HepG2 (cell line): ENCODE measurements at regions not wholly inside any gene's neighbourhood (a gene's known extent, or its start where the extent isn't known, plus 50 kb on each side); places are given as distances from the start of the nearest gene placed in this dataset.

Experiments used
- ARID5B ChIP-seq: IDR thresholded peaks from 2 replicates; pipeline ENCODE4 v1.4.0; 2020; ENCODE audit warnings: mild to moderate bottlenecking, missing genetic modification reagents
- CHCHD3 ChIP-seq: sonication (generic); formaldehyde crosslinking; IDR thresholded peaks from 2 replicates; pipeline ENCODE4 v1.8.0; 2022; ENCODE audit warnings: mild to moderate bottlenecking, missing genetic modification reagents, moderate library complexity
- HDAC2 ChIP-seq: sonication (generic); formaldehyde crosslinking; IDR thresholded peaks from 2 replicates; pipeline ENCODE4 v1.4.0; 2020; ENCODE audit warnings: missing genetic modification reagents
- HMG20B ChIP-seq: conservative IDR thresholded peaks from 2 replicates; pipeline ENCODE4 v1.6.1; 2016; ENCODE audit warnings: missing genetic modification reagents, missing compliant biosample characterization
- NCOA2 ChIP-seq: sonication (generic); formaldehyde crosslinking; IDR thresholded peaks from 2 replicates; pipeline ENCODE4 v1.8.0; 2022; ENCODE audit warnings: inconsistent platforms
- NFAT5 ChIP-seq: sonication (generic); formaldehyde crosslinking; IDR thresholded peaks from 2 replicates; pipeline ENCODE4 v1.4.0; 2020; ENCODE audit warnings: missing genetic modification reagents
- NR2F2 ChIP-seq: IDR thresholded peaks from 2 replicates; pipeline ENCODE4 v1.6.1; 2012; ENCODE audit warnings: low read depth, inconsistent platforms, borderline replicate concordance
- SOX13 ChIP-seq, 3 experiments: fragments of 450-650 bp in 1 of 3; sonication (generic) in 1 of 3; formaldehyde crosslinking in 1 of 3; IDR thresholded peaks in 2 of 3; conservative IDR thresholded peaks in 1 of 3; 2 replicates each; pipeline versions ENCODE4 v1.5.0 to v1.6.1; 2016 to 2020; ENCODE audit warnings: antibody characterized with exemption in 1 of 3, mild to moderate bottlenecking in 1 of 3, missing compliant biosample characterization in 1 of 3, missing genetic modification reagents in 1 of 3, moderate library complexity in 1 of 3
- TCF7 ChIP-seq: sonication (generic); IDR thresholded peaks from 2 replicates; pipeline ENCODE4 v1.6.1; 2016; ENCODE audit warnings: antibody characterized with exemption, low read depth
- ZMAT5 ChIP-seq: sonication (generic); formaldehyde crosslinking; IDR thresholded peaks from 2 replicates; pipeline ENCODE4 v1.5.0; 2020; ENCODE audit warnings: mild to moderate bottlenecking, low read depth, missing genetic modification reagents, borderline replicate concordance
- ZNF362 ChIP-seq: sonication (generic); formaldehyde crosslinking; IDR thresholded peaks from 2 replicates; pipeline ENCODE4 v1.4.0; 2020; ENCODE audit warnings: missing genetic modification reagents, mild to moderate bottlenecking, borderline replicate concordance
- ZNF691 ChIP-seq: sonication (generic); formaldehyde crosslinking; IDR thresholded peaks from 2 replicates; pipeline ENCODE4 v1.4.0; 2020; ENCODE audit warnings: missing genetic modification reagents, low read depth, mild to moderate bottlenecking, borderline replicate concordance
- ZNF761 ChIP-seq: sonication (generic); formaldehyde crosslinking; conservative IDR thresholded peaks from 2 replicates; pipeline ENCODE4 v1.4.0; 2020; ENCODE audit warnings: mild to moderate bottlenecking, missing genetic modification reagents
- TF ChIP-seq, protein P1 (sequence below): sonication (generic); formaldehyde crosslinking; IDR thresholded peaks from 2 replicates; pipeline ENCODE4 v1.8.1; 2023; ENCODE audit warnings: mild to moderate bottlenecking, missing genetic modification reagents

GRCh38 chr15:38072348-38073177, 138.1 kb downstream of the TMCO5A start (continued):
- TF ChIP-seq NFAT5 (peak; percentile 68; the same call in 1 of the 2 replicates), ZNF362 (no peak), HMG20B (no peak), CHCHD3 (CRISPR knock-in tag) (no peak), ZNF761 (CRISPR knock-in tag) (no peak), SOX13 (IDR thresholded peaks at IDR 0.05) (no peak), SOX13 (CRISPR knock-in tag; conservative IDR thresholded peaks at IDR 0.05 in 1 of 2, IDR thresholded peaks at IDR 0.05 in 1 of 2) (no peak; a peak in 1 of 4 replicates), TCF7 (no peak), ZNF691 (CRISPR knock-in tag) (no peak), HDAC2 (CRISPR knock-in tag) (peak; percentile 43; the same call in 1 of the 2 replicates), ARID5B (CRISPR knock-in tag) (no peak; the same call in 1 of the 2 replicates), ZMAT5 (CRISPR knock-in tag) (no peak), NCOA2 (CRISPR knock-in tag) (peak; percentile 38; the same call in 1 of the 2 replicates), NR2F2 (no peak)
- TF ChIP-seq, protein P1, sequence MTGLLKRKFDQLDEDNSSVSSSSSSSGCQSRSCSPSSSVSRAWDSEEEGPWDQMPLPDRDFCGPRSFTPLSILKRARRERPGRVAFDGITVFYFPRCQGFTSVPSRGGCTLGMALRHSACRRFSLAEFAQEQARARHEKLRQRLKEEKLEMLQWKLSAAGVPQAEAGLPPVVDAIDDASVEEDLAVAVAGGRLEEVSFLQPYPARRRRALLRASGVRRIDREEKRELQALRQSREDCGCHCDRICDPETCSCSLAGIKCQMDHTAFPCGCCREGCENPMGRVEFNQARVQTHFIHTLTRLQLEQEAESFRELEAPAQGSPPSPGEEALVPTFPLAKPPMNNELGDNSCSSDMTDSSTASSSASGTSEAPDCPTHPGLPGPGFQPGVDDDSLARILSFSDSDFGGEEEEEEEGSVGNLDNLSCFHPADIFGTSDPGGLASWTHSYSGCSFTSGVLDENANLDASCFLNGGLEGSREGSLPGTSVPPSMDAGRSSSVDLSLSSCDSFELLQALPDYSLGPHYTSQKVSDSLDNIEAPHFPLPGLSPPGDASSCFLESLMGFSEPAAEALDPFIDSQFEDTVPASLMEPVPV (CRISPR knock-in tag), result no peak
